ENCODE measurements at regions not wholly inside any gene's neighbourhood (a gene's known extent, or its start where the extent isn't known, plus 50 kb on each side); places are given as distances from the start of the nearest gene placed in this dataset.
"Not testable (repeated sequence)": the region's sequence is repeated elsewhere in the genome, so short reads cannot be mapped to it uniquely, and the experiment has no call there.

- DNase-seq (ENCODE audit: low read depth in 2 of 2) = no peak
Measured at GRCh38 chr13:111005808-111006505, 91.1 kb upstream of the ANKRD10 start.

DNA sequence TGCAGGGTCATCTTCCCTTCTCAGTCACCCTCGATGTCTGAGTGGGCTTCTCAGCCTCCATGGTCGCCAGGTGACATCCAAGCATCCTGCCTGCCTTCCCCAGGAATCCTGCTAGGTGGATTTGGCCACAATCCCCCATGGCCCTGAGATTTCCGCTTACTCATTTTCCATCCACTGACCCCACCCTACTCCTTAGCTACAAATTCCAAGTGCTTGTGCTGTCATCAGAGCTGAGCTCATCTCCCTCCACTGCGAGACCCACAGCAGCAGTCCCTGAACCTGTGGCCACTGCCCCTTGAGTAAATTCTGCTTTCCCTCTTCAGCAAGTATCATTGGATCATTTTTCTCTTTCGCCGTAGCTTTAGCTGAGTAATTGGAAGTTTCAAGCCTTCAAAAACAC, 90.5 kb upstream of the ANKRD10 start:
- DNase-seq (ENCODE audit: low read depth in 2 of 2) = no peak

DNA sequence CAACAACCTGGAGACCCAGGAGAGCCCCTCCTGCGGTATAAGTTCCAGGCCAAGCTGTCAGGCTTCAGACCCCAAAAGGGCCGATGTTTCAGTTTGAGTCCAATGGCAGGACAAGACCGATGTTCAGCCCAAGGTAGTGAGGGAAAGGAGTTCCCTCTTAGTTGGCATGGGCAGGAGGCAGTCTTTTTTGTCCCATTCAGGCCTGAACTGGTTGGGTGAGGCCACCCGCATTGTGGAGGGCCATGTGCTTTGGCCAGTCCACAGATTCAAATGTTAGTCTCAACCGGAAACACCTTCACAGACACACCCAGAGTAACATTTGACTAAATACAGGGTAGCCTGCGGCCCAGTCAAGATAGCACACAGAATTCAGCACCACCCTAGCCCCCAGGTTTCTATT, 89.6 kb upstream of the ANKRD10 start:
- no peak for DNase-seq (ENCODE audit: low read depth in 2 of 2)

- no peak for DNase-seq (ENCODE audit: low read depth in 2 of 2)
Measured at GRCh38 chr13:111001636-111002035, 86.8 kb upstream of the ANKRD10 start.

DNA sequence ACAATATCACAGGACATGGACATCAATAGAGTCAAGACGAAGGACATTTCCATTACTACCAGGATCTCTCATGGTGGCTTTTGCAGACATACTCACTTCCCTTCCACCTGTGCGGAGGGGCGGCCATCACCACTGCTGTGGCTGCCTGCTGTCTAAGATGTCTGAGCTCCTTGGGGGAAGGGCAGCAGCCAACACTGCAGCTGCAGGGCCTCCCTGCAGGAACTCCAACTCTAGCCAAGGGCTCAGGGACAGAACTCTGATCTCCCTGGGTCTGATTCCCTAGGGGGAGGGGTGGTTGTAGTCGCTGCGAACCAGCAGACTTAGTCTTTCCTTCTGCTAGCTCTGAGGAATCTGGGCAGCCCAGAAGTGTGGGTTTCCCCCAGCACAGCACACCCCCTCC, 78.9 kb upstream of the ANKRD10 start:
- DNase-seq (ENCODE audit: low read depth in 2 of 2) = no peak

DNA sequence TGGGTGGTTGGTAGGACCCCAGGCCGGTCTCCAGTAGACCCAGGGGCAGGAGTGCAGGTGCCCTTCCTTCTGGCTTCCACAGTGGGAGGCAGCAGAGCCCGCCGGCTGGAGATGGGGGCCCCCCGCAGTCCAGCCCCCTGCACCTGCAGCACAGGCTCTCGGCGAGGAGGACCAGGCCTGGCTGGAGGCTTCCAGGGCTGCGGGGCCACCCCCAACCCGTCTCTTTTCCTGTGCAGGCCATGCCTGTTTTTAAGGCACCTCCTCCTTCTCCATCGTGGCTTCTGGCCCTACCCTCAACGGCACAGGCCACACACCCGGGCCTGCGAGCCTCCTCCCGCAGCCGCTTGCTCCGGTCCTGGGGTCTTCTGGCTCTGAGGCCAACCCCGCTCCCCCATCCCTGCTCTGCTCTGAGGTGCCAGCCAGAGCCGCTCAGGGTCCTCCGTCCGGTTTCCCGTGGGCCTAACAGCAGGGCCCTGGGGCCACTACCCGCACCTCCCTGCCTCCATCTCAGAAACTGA, 77.2 kb upstream of the ANKRD10 start:
- DNase-seq (ENCODE audit: low read depth in 2 of 2) = no peak

- DNase-seq (ENCODE audit: low read depth in 2 of 2) = no peak
Measured at GRCh38 chr13:110989331-110989730, 74.5 kb upstream of the ANKRD10 start.

GRCh38 chr13:110985541-110985940, 70.7 kb upstream of the ANKRD10 start:
- DNase-seq (ENCODE audit: low read depth in 2 of 2) = no peak

GRCh38 chr13:110984798-110985197, 69.9 kb upstream of the ANKRD10 start:
- DNase-seq (ENCODE audit: low read depth in 2 of 2) = no peak

DNA sequence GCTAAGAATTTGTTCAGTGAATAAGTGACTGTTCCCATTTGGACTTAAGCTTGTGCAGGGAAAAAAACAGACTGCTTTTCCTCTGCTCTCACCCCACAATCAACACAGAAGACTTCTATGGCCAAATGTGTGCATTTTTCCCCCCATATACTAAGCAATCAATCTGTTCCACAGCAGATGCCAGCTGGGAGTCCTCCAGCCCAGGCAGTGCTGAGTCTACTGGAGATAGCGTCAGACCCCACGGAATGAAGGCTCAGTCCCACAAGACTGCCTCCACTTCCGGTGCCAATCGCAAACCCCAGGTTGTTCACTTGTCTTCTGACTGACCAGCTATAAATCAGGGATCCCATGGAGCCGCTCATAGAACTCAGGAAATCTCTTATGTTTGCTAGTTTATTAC, 69.5 kb upstream of the ANKRD10 start:
- no peak for DNase-seq (ENCODE audit: low read depth in 2 of 2)

- no peak for DNase-seq (ENCODE audit: low read depth in 2 of 2)
Measured at GRCh38 chr13:110983241-110983640, 68.4 kb upstream of the ANKRD10 start.

DNA sequence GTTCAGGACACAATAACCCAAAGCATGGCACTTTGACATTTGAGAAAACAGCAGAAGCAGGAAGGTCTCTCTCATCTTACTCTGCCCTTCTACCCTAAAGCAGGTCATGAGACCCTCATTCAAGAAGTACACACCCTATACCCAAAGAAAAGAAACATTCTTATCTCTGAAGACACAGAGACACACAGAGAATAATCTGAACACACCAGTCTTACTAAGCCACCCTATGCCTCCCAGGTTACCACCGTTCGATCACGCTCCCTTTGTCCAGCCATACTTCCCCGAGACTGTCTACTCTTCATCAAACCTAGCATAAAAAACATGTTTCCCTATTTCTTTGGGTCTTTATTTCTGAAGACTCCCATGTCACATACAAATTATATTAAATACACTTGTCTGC, 66.5 kb upstream of the ANKRD10 start:
- no peak for DNase-seq (ENCODE audit: low read depth in 2 of 2)

- no peak for DNase-seq (ENCODE audit: low read depth in 2 of 2)
Measured at GRCh38 chr13:110980921-110981320, 66.1 kb upstream of the ANKRD10 start.

DNA sequence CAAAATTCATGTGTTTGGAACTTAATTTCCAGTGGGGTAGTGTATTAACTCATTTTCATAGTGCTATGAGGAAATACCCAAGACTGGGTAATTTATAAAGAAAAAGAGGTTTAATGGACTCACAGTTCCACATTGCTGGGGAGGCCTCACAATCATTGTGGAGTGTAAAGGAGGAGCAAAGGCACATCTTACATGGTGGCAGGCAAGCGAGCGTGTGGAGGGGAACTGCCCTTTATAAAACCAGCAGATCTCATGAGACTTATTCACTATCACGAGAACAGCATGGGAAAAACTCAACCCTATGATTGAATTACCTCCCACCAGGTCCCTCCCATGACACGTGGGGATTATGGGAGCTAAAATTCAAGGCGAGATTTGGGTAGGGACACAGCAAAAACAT, 64.3 kb upstream of the ANKRD10 start:
- DNase-seq (ENCODE audit: low read depth in 2 of 2) = not testable (repeated sequence)

DNA sequence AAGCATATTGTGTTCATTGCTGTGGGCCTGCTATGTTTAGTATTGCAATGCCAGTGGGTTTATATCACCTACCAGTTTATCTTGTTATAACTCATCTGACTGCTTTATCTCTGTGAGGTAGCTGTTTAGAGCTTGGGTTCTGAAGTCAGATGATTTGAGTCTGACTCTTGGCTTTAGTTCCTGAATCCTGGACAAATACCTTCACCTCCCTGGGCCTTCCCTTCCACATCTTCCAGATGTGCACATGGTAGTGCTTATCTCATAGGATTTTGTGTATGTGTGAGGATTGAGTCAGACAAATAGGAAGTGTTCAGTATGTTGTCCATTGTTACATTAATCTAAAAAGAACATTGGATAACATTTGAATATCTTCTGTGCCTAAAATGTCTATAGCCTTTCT, 63.5 kb upstream of the ANKRD10 start:
- no peak for DNase-seq (ENCODE audit: low read depth in 2 of 2)

GRCh38 chr13:110976785-110977184, 61.9 kb upstream of the ANKRD10 start:
- DNase-seq (ENCODE audit: low read depth in 2 of 2) = no peak

DNA sequence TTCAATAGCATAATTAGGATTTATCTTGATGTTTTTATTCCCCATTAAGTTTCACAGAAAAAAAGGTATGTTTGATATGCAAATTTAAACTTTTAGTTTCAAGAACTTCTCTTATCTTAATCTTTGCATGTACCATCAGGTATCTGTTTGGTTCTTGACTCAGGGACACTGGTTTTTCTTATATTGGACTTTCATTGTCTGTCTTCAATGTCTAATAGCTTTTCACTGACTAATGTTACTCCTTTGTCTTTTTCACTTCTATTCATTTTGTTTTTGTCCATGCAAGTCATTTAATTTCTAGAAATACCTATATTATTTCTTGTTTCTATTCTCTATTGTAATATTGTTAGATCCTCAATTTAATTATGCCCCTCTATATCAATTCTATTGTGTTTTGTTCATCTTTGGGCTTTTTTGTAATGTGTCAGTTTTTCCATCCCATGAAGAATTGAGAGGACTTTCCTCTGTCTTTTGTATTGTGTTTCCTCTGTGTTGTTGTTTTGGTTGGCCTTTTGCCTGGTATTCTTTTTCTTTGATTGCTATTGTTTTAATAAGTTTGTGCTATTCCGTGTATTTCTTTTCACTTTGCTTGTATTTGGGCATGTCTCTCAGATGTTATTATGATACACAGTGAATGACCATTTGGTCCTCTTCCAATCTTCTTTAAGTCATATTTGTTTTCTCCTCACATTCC, 58.3 kb upstream of the ANKRD10 start:
- DNase-seq (ENCODE audit: low read depth in 2 of 2) = no peak

DNA sequence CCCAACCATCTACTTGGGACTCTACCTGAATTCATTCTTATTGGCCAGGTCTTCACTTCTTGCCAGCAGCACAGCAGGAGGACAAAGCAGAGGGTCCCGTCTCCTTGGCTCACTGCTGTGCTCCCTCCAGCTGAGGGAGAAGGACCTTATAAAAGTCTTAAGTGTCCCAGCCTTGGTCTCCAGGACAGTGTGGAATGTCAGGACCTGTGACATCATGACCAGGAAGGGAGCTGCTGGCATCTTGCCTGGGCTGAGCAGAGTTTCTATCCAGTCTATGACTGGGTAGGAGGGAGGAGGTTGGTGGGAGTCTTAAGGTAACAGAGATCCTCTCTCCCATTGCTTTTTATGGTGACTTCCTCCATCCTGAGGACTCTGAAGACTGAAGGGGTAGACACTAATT, 56.6 kb upstream of the ANKRD10 start:
- DNase-seq (ENCODE audit: low read depth in 2 of 2) = no peak

DNA sequence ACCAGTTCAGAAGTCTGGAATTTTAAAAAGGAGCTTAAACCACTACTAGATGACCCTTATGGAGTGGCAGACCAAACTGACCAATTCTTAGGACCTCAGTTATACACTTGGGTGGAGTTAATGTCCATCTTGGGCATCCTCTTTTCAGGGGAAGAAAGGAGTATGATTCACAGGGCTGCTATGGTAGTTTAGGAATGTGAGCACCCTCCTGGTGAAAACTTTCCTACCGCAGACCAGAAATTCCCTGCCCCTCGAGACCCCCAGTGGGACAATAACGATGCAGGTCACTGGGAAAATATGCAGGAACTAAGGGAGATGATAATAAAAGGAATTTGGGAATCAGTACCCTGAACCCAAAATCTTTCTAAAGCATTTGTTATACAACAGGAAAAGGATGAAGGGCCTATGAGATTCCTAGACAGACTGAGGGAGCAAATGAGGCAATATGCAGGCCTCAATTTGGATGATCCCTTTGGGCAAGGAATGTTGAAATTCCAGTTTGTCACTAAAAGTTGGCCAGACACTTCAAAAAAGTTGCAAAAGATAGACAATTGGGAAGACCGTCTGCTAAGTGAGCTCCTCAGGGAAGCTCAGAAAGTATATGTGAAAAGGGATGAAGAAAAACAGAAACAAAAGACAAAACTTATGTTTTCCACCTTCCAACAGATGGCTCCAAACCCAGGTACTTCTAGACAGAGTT, 52.4 kb upstream of the ANKRD10 start:
- DNase-seq (ENCODE audit: low read depth in 2 of 2) = not testable (repeated sequence)

- DNase-seq (ENCODE audit: low read depth in 2 of 2) = no peak
Measured at GRCh38 chr13:110965755-110966134, 50.9 kb upstream of the ANKRD10 start.

- DNase-seq (ENCODE audit: low read depth in 2 of 2) = peak in 1 of 2 experiments; percentile 7
Measured at GRCh38 chr13:110965038-110965754, 50.3 kb upstream of the ANKRD10 start.
